ENCODE measurements at regions not wholly inside any gene's neighbourhood (a gene's known extent, or its start where the extent isn't known, plus 50 kb on each side); places are given as distances from the start of the nearest gene placed in this dataset.

GRCh38 chr7:116354546-116355423, 144.4 kb downstream of the TES start:
- Histone ChIP-seq H3K9me3 (ENCODE audit: insufficient read depth, low read depth) (no peaks in the 10 kb centered on the region; the same call in none of the 2 replicates), H3K4me2 (peak overlapping the region; percentile 76), H2AFZ (no peak overlapping the region), H3K27ac (peak overlapping the region; percentile 93), H3K9me2 (ENCODE audit: insufficient read depth) (no peaks in the 10 kb centered on the region), H4K20me1 (ENCODE audit: insufficient read depth) (no peaks in the 10 kb centered on the region), H3K36me3 (ENCODE audit: low read depth) (no peaks in the 10 kb centered on the region), H3F3A (ENCODE audit: insufficient read depth, low read depth) (peaks cover 46% of the 10 kb centered on the region), H3K4me1 (replicated peaks; ENCODE audit: insufficient read depth) (peaks cover 62% of the 10 kb centered on the region), H3K4me3 (peak overlapping the region; percentile 50; the same call in 1 of the 2 replicates), H3K79me2 (ENCODE audit: low read depth) (no peaks in the 10 kb centered on the region), H3K27me3 (ENCODE audit: insufficient read depth, low read depth) (no peaks in the 10 kb centered on the region)
- intact Hi-C loops (cut with micrococcal nuclease; ENCODE audit: unreplicated experiment): loop anchor here (1.0 to 10.0 kb wide), 17 partner anchors 37 to 780 kb away; partner anchors contain the start of gene TES
- DNase-seq: peak; percentile 92 to 100
- POLR2A ChIA-PET (ENCODE audit: unreplicated experiment): interaction anchor here (0.6 to 0.9 kb wide), 7 partner anchors 12 to 319 kb away, joined by 3 to 10 read pairs (median 5); no protein-coding TSS in a partner anchor
- TF ChIP-seq CTCF (conservative IDR thresholded peaks at IDR 0.05) (no peak), EZH2 (IDR thresholded peaks at IDR 0.05; ENCODE audit: low read depth) (no peak)
- CTCF ChIA-PET: interaction anchor here (0.6 kb wide), 1 partner anchor 95 kb away, joined by 5 read pairs; no protein-coding TSS in a partner anchor
- TSS peak; percentile 78 for BruUV-seq (replicated peaks)

- no peak for TF ChIP-seq CTCF (conservative IDR thresholded peaks at IDR 0.05)
- TF ChIP-seq EZH2 (IDR thresholded peaks at IDR 0.05; ENCODE audit: low read depth): no peak
- intact Hi-C loops (cut with micrococcal nuclease; ENCODE audit: unreplicated experiment): loop anchor here (1.0 to 10.0 kb wide), 15 partner anchors 38 to 779 kb away; partner anchors contain the start of gene TES
- BruUV-seq (replicated peaks): TSS peak; percentile 82
- peak overlapping the region; percentile 76 for H3K4me2 ChIP-seq
- H3K9me3 ChIP-seq (ENCODE audit: insufficient read depth, low read depth): peaks cover 3% of the 10 kb centered on the region
- no peak for DNase-seq
- no peaks in the 10 kb centered on the region for H3K27me3 ChIP-seq (ENCODE audit: insufficient read depth, low read depth)
- peak overlapping the region; percentile 93 for H3K27ac ChIP-seq
- H4K20me1 ChIP-seq (ENCODE audit: insufficient read depth): no peaks in the 10 kb centered on the region
- H3K4me1 ChIP-seq (replicated peaks; ENCODE audit: insufficient read depth): peaks cover 62% of the 10 kb centered on the region
- no peak overlapping the region for H2AFZ ChIP-seq
- ChIA-PET CTCF (no interaction called here), POLR2A (ENCODE audit: unreplicated experiment) (no interaction called here)
- H3K36me3 ChIP-seq (ENCODE audit: low read depth): no peaks in the 10 kb centered on the region
- H3K9me2 ChIP-seq (ENCODE audit: insufficient read depth): no peaks in the 10 kb centered on the region
- peaks cover 46% of the 10 kb centered on the region for H3F3A ChIP-seq (ENCODE audit: insufficient read depth, low read depth)
- H3K4me3 ChIP-seq: peak overlapping the region; percentile 50; the same call in 1 of the 2 replicates
- H3K79me2 ChIP-seq (ENCODE audit: low read depth): no peaks in the 10 kb centered on the region
These were observed 144.1 kb upstream of the CAV2 start for GRCh38 chr7:116355424-116355765.

- Histone ChIP-seq H3K4me3 (no peak overlapping the region), H4K20me1 (ENCODE audit: insufficient read depth) (no peaks in the 10 kb centered on the region), H3K4me1 (replicated peaks; ENCODE audit: insufficient read depth) (peaks cover 62% of the 10 kb centered on the region), H3K36me3 (ENCODE audit: low read depth) (no peaks in the 10 kb centered on the region), H3F3A (ENCODE audit: insufficient read depth, low read depth) (peaks cover 46% of the 10 kb centered on the region), H3K27me3 (ENCODE audit: insufficient read depth, low read depth) (no peaks in the 10 kb centered on the region), H3K27ac (peak overlapping the region; percentile 93), H3K4me2 (peak overlapping the region; percentile 76), H3K9me3 (ENCODE audit: insufficient read depth, low read depth) (peaks cover 10% of the 10 kb centered on the region; the same call in 1 of the 2 replicates), H3K79me2 (ENCODE audit: low read depth) (no peaks in the 10 kb centered on the region), H2AFZ (peak overlapping the region; percentile 46; the same call in 1 of the 2 replicates), H3K9me2 (ENCODE audit: insufficient read depth) (no peaks in the 10 kb centered on the region)
- BruUV-seq (replicated peaks): no TSS peak
- DNase-seq: no peak
- POLR2A ChIA-PET (ENCODE audit: unreplicated experiment): interaction anchor here (0.5 to 1.3 kb wide), 5 partner anchors 28 to 344 kb away, joined by 3 to 11 read pairs (median 7); no protein-coding TSS in a partner anchor
- no peak for TF ChIP-seq EZH2 (IDR thresholded peaks at IDR 0.05; ENCODE audit: low read depth)
- TF ChIP-seq CTCF (conservative IDR thresholded peaks at IDR 0.05): no peak
- intact Hi-C loops (cut with micrococcal nuclease; ENCODE audit: unreplicated experiment): loop anchor here (5.0 to 10.0 kb wide), 2 partner anchors 336 to 778 kb away; no protein-coding TSS in a partner anchor
- CTCF ChIA-PET: no interaction called here
These were observed 143.1 kb upstream of the CAV2 start for GRCh38 chr7:116356333-116356965.

All from PC-9 (cell line).